GM23338 (cell line): ENCODE measurements at regions not wholly inside any gene's neighbourhood (a gene's known extent, or its start where the extent isn't known, plus 50 kb on each side); places are given as distances from the start of the nearest gene placed in this dataset.

Experiments used
- EZH2phosphoT487 ChIP-seq: fragments of 200-600 bp; sonication (generic); IDR thresholded peaks from one replicate; pipeline ENCODE4 v1.8.1; 2018; ENCODE audit warnings: antibody characterized with exemption; ENCODE audit not compliant: unreplicated experiment
- TF ChIP-seq, protein P1 (sequence below), 2 experiments: fragments of 200-600 bp in 1 of 2; sonication (generic) in 1 of 2; conservative IDR thresholded peaks; 2 replicates each; pipeline versions ENCODE4 v1.5.1 to v1.6.1; 2016 to 2017; ENCODE audit warnings: antibody characterized with exemption in 2 of 2, low read depth in 2 of 2, mild to moderate bottlenecking in 2 of 2, moderate library complexity in 1 of 2

DNA sequence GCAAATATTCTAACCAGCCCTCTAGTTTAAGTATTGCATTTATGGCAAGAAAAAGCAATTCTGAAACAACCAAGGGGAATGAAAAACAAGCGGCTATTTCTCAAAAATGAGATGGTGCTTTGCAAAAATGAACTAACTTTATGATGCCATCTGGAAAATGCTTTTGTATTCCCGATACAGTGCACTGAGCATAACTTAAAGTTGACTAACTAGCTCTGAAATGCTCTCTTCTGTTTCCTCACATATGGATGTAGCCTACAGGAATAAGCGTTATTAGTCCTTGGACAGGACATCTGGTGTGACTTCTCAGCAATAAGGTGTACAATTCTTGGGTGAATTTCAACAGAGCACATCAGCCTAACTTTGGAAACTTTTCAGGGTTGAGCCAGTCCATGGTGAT, 228.2 kb upstream of the DDI1 start:
- TF ChIP-seq, protein P1, sequence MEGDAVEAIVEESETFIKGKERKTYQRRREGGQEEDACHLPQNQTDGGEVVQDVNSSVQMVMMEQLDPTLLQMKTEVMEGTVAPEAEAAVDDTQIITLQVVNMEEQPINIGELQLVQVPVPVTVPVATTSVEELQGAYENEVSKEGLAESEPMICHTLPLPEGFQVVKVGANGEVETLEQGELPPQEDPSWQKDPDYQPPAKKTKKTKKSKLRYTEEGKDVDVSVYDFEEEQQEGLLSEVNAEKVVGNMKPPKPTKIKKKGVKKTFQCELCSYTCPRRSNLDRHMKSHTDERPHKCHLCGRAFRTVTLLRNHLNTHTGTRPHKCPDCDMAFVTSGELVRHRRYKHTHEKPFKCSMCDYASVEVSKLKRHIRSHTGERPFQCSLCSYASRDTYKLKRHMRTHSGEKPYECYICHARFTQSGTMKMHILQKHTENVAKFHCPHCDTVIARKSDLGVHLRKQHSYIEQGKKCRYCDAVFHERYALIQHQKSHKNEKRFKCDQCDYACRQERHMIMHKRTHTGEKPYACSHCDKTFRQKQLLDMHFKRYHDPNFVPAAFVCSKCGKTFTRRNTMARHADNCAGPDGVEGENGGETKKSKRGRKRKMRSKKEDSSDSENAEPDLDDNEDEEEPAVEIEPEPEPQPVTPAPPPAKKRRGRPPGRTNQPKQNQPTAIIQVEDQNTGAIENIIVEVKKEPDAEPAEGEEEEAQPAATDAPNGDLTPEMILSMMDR (conservative IDR thresholded peaks at IDR 0.05; ENCODE audit: low read depth in 2 of 2), result no peak
- no peak for TF ChIP-seq EZH2phosphoT487
